SK-MEL-5 (cell line): ENCODE measurements at regions not wholly inside any gene's neighbourhood (a gene's known extent, or its start where the extent isn't known, plus 50 kb on each side); places are given as distances from the start of the nearest gene placed in this dataset.

Source experiments
- DNase-seq: peaks from one replicate; pipeline ENCODE4 v3.0.0-alpha.2; 2016; ENCODE audit warnings: low read depth, low spot score
- in situ Hi-C: cut with HindIII; loops from 2 replicates; pipeline ENCODE4 v1.10.0; 2016; ENCODE audit warnings: low sequenced_read_pairs, high pct_unique_total_duplicates, low pct_unique_long_range_greater_than_20kb

- DNase-seq, result no peak
- in situ Hi-C loops, result no loop called here
These were observed 268.9 kb downstream of the ZNF608 start for GRCh38 chr5:124477577-124477976.

GRCh38 chr5:124477062-124477461, 269.4 kb downstream of the ZNF608 start:
- in situ Hi-C loops, result no loop called here
- no peak for DNase-seq

GRCh38 chr5:124474528-124475215, 271.8 kb downstream of the ZNF608 start:
- DNase-seq, result no peak
- in situ Hi-C loops, result no loop called here

- DNase-seq, result no peak
- in situ Hi-C loops, result no loop called here
These were observed 277.6 kb downstream of the ZNF608 start for GRCh38 chr5:124468671-124469411.

GRCh38 chr5:124467745-124468144, 278.7 kb downstream of the ZNF608 start:
- DNase-seq, result no peak
- in situ Hi-C loops, result no loop called here

- in situ Hi-C loops, result no loop called here
- DNase-seq, result no peak
These were observed 280.4 kb downstream of the ZNF608 start for GRCh38 chr5:124466011-124466410.

- in situ Hi-C loops, result no loop called here
- no peak for DNase-seq
These were observed 282.6 kb downstream of the ZNF608 start for GRCh38 chr5:124463851-124464250.

GRCh38 chr5:124462751-124463150, 283.7 kb downstream of the ZNF608 start:
- in situ Hi-C loops, result no loop called here
- DNase-seq, result no peak

GRCh38 chr5:124461941-124462340, 284.5 kb downstream of the ZNF608 start:
- DNase-seq, result no peak
- in situ Hi-C loops, result no loop called here

GRCh38 chr5:124461157-124461556, 285.3 kb downstream of the ZNF608 start:
- DNase-seq, result no peak
- in situ Hi-C loops, result no loop called here

- DNase-seq, result no peak
- in situ Hi-C loops, result no loop called here
These were observed 285.8 kb downstream of the ZNF608 start for GRCh38 chr5:124460642-124461041.

GRCh38 chr5:124459984-124460383, 286.5 kb downstream of the ZNF608 start:
- in situ Hi-C loops, result no loop called here

GRCh38 chr5:124457901-124458300, 288.5 kb downstream of the ZNF608 start:
- in situ Hi-C loops, result no loop called here
- no peak for DNase-seq

More at GRCh38 chr5:124459984-124460383, 286.5 kb downstream of the ZNF608 start:
- no peak for DNase-seq

- DNase-seq, result no peak
- in situ Hi-C loops, result no loop called here
These were observed 289.3 kb downstream of the ZNF608 start for GRCh38 chr5:124457101-124457500.

GRCh38 chr5:124456249-124456648, 290.2 kb downstream of the ZNF608 start:
- DNase-seq, result no peak
- in situ Hi-C loops, result no loop called here

GRCh38 chr5:124454081-124454480, 292.4 kb downstream of the ZNF608 start:
- in situ Hi-C loops, result no loop called here

GRCh38 chr5:124453221-124454051, 293.0 kb downstream of the ZNF608 start:
- no peak for DNase-seq

More at GRCh38 chr5:124454081-124454480, 292.4 kb downstream of the ZNF608 start:
- DNase-seq, result no peak

GRCh38 chr5:124452412-124452811, 294.0 kb downstream of the ZNF608 start:
- DNase-seq, result no peak
- in situ Hi-C loops, result no loop called here

More at GRCh38 chr5:124453221-124454051, 293.0 kb downstream of the ZNF608 start:
- in situ Hi-C loops, result no loop called here
